Epithelial cell of proximal tubule (primary cell): ENCODE measurements at regions not wholly inside any gene's neighbourhood (a gene's known extent, or its start where the extent isn't known, plus 50 kb on each side); places are given as distances from the start of the nearest gene placed in this dataset.
"Not testable (repeated sequence)": the region's sequence is repeated elsewhere in the genome, so short reads cannot be mapped to it uniquely, and the experiment has no call there.

ENCODE experiments used
- DNase-seq: peaks from one replicate; pipeline ENCODE4 v3.0.0-alpha.2; 2011; ENCODE audit warnings: low read depth
- H3K4me3 ChIP-seq: 2 replicates; pipeline ENCODE4 v1.5.1; 2011; ENCODE audit warnings: low read depth, mild to moderate bottlenecking, low read length
- TF ChIP-seq, protein P1 (sequence below): conservative IDR thresholded peaks from 2 replicates; pipeline ENCODE4 v1.5.1; 2012; ENCODE audit warnings: low read depth, mild to moderate bottlenecking, low read length

DNA sequence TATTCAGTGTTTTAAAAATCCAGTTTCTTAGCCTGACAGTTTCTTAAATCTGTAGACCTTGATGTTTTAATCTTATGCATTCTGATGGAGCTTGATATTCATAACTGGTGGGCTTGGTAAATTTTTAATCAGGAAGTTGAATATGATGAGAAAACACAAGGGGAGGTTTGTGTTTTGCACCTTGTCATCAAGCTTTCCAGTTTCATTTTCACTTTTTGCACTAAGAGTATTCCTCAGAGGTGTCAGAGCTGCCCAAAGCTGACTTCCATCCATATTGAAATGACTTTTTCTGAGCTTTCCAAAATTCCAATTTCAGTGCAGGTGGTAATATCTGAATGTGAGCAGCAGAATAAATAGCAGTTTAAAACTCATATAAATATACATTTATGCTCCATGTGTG is 555.0 kb upstream of the RBFOX1 start:
- no peak overlapping the region for H3K4me3 ChIP-seq
- DNase-seq, result no peak
- TF ChIP-seq, protein P1, sequence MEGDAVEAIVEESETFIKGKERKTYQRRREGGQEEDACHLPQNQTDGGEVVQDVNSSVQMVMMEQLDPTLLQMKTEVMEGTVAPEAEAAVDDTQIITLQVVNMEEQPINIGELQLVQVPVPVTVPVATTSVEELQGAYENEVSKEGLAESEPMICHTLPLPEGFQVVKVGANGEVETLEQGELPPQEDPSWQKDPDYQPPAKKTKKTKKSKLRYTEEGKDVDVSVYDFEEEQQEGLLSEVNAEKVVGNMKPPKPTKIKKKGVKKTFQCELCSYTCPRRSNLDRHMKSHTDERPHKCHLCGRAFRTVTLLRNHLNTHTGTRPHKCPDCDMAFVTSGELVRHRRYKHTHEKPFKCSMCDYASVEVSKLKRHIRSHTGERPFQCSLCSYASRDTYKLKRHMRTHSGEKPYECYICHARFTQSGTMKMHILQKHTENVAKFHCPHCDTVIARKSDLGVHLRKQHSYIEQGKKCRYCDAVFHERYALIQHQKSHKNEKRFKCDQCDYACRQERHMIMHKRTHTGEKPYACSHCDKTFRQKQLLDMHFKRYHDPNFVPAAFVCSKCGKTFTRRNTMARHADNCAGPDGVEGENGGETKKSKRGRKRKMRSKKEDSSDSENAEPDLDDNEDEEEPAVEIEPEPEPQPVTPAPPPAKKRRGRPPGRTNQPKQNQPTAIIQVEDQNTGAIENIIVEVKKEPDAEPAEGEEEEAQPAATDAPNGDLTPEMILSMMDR, result no peak

DNA sequence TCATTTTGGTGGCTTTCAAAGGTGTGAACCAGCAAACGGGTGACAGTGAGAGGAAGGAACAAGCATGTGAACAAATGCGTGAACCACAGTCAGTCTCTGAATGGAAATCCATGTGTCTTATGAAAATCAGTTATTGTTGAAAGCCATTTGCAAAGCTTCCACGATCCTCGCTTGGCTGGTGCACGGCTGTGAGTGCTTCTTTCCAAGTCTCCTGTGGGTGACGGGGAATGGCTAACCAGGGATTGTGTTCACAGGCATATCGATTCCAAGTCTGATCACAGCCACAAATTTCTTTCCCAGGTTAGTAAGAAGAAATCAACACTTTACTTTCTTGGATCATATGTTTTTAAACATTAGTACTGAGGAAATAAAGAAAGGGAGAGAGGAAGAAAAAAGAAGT is 556.9 kb upstream of the RBFOX1 start:
- no peak for DNase-seq
- TF ChIP-seq, protein P1, result no peak
- no peak overlapping the region for H3K4me3 ChIP-seq

DNA sequence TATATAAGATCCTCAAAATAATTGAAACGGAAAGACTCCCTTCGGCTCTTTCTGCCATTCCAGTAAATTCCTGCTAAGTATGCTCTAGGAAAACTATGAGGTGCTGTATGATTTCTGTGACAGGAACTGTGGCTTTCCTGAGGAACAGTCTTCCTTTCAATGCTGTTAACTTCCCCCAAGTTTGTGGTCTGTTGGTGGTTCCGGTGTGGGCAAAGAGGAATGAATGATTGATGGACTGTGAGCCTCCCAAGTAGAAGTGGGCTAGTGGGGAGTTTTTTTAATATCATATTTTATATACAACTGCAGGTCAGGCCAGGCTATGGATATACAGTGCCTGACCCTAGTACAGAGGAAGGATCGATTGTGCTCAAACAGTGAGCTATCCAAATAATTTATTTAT is 560.7 kb upstream of the RBFOX1 start:
- DNase-seq, result no peak
- no peak overlapping the region for H3K4me3 ChIP-seq
- TF ChIP-seq, protein P1, result no peak

DNA sequence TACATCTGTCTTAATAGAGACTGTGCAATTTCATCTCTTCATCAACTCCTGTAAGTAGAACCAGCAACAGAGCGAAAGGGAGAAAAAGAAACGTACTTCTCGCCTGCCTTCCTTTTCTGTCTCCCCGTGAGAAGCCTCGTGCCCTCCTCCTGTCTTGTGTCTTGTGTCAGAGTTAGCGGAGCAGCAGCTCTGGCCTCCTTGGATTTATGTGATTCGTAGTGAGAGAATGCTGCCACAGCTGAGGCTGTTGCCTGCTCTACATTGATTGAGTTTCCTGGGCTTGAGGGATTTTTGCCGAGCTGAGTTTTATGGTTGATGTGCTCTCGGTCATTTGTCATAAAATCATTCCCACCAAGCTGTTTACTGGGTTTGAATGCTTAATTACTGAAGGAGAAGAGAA is 579.1 kb upstream of the RBFOX1 start:
- no peak for DNase-seq

DNA sequence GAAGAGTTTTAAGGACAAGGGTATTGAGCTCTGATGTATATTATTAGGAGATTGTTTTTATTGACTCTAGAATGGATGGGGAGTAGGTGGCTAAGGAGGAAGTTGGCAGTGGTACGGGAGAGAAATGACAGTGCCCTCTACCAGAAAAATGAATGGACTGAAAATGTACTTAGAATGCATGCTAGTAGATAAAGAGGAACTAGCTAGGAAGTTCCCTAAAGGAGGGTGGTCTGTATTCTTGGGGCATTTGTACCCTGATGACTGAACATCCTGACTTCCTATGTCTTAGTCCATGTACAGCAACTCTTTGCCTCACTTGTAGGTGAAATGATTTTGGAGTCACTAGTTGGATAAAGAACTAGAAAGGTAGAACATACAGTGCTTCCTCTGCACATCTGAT is 581.5 kb upstream of the RBFOX1 start:
- TF ChIP-seq, protein P1, result no peak
- no peak for DNase-seq
- no peak overlapping the region for H3K4me3 ChIP-seq

More for the DNA sequence above, 579.1 kb upstream of the RBFOX1 start:
- H3K4me3 ChIP-seq, result no peak overlapping the region
- TF ChIP-seq, protein P1, result no peak

DNA sequence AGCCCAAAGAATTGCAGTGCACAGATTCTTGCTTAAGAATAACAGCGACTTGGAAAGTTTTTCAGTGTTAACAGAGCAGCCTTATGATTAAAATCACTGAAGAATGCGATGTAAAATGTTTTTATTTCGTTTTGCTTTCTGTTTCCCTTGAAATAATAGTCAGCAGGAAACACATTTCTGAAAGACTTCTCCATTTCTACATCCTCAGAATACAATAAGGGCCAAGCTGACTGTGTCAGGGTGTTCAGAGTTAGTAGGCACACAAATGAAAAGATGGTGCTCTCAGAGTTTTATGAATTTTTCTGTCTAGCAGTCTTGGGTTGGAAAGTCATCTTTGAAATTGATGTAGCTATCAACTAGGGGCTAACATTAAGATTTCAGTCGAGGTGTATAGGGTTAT is 582.9 kb upstream of the RBFOX1 start:
- DNase-seq, result no peak
- TF ChIP-seq, protein P1, result no peak
- H3K4me3 ChIP-seq, result no peak overlapping the region

DNA sequence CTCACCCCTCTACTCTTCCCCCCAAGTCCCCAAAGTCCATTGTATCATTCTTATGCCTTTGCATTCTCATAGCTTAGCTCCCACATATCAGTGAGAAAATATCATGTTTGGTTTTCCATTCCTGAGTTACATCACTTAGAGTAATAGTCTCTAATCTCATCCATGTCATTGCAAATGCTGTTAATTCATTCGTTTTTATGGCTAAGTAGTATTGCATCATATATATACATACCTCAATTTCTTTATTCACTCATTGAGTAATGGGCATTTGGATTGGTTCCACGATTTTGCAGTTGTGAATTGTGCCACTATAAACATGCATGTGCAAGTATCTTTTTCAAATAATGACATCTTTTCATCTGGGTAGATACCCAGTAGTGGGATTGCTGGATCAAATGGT is 596.3 kb upstream of the RBFOX1 start:
- DNase-seq, H3K4me3 ChIP-seq: not testable (repeated sequence)

DNA sequence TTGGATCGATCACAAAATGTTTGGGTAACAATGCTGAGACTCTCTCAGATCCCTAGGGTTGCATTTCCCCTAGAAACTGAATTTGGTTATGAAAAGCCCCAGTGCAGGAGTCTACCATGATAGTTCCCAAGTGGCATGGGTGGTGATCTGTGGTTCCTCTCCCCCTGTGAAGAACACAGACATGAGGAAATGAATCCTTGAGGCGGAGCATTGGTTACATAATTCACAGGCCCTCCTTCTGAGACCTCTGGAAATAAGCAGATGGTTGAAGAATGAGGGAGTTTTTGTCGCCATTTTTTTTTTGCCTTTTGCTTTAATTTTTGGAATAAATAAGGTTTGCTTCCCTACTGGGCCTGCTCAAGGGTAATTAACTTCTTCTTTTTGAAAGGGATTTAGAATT is 597.0 kb upstream of the RBFOX1 start:
- no peak overlapping the region for H3K4me3 ChIP-seq
- DNase-seq, result no peak
- TF ChIP-seq, protein P1, result no peak
